OCI-LY1 (cell line): ENCODE measurements at regions not wholly inside any gene's neighbourhood (a gene's known extent, or its start where the extent isn't known, plus 50 kb on each side); places are given as distances from the start of the nearest gene placed in this dataset.
A peak's percentile ranks its signal among the peaks of the same experiment; 100 is the strongest.

Experiments used
- CTCF ChIP-seq: fragments of 200-600 bp; sonication (generic), shearing (Covaris generic); IDR thresholded peaks from 2 replicates; pipeline ENCODE4 v1.5.1; 2017; ENCODE audit warnings: mild to moderate bottlenecking, antibody characterized with exemption, low read length, moderate library complexity, mixed read lengths
- EZH2 ChIP-seq: fragments of 200-600 bp; sonication (generic), shearing (Covaris generic); IDR thresholded peaks from 2 replicates; pipeline ENCODE4 v1.8.0; 2017; ENCODE audit warnings: borderline replicate concordance, mixed run types, mild to moderate bottlenecking, antibody characterized with exemption, low read length, moderate library complexity, mixed read lengths

- TF ChIP-seq CTCF = peak; percentile 48; the same call in 1 of the 2 replicates
- TF ChIP-seq EZH2 = no peak
These were observed 883.9 kb downstream of the BRD1 start for GRCh38 chr22:48943567-48944432.
